ENCODE measurements at regions not wholly inside any gene's neighbourhood (a gene's known extent, or its start where the extent isn't known, plus 50 kb on each side); places are given as distances from the start of the nearest gene placed in this dataset.

DNA sequence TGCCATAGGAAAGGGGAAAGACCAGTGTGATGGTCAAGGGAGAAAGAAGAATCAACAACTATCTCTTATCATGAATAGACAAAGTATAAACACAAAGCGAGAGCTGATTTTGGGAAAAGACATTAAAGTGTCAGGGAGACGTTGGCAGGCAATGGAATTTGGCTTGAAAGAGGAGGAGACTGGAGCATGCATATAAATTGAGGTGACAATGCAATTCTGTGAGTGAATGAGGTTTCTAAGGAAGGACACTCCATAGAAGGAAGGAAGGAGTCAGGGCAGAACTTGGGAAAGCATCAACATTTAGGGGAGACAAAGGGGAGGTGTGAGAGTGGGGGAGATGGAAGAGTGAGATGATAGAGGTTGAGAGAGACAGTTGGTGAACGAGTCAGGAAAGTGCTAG is 543.0 kb upstream of the TBL1XR1 start:
- DNase-seq (ENCODE audit: low read depth) = no peak
- TF ChIP-seq, protein P1, sequence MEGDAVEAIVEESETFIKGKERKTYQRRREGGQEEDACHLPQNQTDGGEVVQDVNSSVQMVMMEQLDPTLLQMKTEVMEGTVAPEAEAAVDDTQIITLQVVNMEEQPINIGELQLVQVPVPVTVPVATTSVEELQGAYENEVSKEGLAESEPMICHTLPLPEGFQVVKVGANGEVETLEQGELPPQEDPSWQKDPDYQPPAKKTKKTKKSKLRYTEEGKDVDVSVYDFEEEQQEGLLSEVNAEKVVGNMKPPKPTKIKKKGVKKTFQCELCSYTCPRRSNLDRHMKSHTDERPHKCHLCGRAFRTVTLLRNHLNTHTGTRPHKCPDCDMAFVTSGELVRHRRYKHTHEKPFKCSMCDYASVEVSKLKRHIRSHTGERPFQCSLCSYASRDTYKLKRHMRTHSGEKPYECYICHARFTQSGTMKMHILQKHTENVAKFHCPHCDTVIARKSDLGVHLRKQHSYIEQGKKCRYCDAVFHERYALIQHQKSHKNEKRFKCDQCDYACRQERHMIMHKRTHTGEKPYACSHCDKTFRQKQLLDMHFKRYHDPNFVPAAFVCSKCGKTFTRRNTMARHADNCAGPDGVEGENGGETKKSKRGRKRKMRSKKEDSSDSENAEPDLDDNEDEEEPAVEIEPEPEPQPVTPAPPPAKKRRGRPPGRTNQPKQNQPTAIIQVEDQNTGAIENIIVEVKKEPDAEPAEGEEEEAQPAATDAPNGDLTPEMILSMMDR (IDR thresholded peaks at IDR 0.05; ENCODE audit: low read depth, low read length, missing control alignments) = no peak
- H3K4me3 ChIP-seq (ENCODE audit: low read depth, low read length) = no peak overlapping the region

DNA sequence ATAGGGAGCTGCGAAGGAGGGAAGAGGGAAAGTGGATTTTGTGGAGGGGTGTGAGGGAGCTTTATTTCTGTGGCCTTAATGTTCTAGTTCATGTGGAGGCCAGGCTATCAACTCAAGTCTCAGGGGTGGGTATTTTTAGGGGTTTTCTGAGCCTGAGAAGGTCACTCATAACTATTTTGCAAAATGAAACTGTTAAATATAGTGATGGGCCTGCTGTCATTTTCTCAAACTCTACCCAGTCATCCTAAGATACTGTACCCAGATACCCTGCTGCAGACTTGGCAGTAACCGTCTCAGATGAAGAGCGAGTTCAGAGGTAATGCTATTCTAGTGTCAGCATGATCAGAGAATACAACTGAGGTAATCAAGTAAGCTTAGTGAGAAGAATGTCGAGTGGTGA is 545.0 kb upstream of the TBL1XR1 start:
- TF ChIP-seq, protein P1 (IDR thresholded peaks at IDR 0.05; ENCODE audit: low read depth, low read length, missing control alignments) = no peak
- H3K4me3 ChIP-seq (ENCODE audit: low read depth, low read length) = no peak overlapping the region
- no peak for DNase-seq (ENCODE audit: low read depth)

DNA sequence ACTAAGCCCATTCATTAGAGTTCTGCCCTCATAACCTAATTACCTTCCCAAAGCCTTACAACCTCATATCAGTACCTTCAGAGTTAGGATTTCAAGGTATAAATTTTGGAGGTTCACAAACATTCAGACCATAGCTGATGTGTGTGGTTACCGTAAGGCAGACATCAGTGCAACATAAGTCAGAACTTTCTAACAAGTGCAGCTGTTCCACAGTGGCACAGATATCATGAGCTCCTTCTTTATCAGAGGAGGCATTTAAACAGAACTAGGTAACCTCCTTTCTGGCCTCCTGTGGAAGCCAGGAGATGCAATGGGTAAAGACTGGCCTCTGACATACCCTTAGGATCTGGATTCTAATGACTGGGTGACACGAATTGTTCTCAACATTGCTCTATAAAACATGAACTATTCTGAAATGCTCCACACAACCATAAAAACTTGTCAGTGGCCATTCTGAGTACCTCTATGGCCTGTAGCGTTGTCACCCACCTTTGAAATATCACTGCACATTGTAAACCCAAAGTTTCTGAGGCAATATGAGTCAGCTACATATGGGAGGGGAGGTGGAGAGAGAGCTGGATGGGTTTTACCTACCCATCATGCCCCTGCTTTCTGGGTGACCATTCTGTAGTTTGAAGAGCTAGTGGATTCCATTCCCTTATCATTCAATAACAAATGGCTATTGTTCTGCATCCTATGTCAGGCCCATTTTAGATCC is 546.0 kb upstream of the TBL1XR1 start:
- no peak overlapping the region for H3K4me3 ChIP-seq (ENCODE audit: low read depth, low read length)
- TF ChIP-seq, protein P1 (IDR thresholded peaks at IDR 0.05; ENCODE audit: low read depth, low read length, missing control alignments) = no peak

DNA sequence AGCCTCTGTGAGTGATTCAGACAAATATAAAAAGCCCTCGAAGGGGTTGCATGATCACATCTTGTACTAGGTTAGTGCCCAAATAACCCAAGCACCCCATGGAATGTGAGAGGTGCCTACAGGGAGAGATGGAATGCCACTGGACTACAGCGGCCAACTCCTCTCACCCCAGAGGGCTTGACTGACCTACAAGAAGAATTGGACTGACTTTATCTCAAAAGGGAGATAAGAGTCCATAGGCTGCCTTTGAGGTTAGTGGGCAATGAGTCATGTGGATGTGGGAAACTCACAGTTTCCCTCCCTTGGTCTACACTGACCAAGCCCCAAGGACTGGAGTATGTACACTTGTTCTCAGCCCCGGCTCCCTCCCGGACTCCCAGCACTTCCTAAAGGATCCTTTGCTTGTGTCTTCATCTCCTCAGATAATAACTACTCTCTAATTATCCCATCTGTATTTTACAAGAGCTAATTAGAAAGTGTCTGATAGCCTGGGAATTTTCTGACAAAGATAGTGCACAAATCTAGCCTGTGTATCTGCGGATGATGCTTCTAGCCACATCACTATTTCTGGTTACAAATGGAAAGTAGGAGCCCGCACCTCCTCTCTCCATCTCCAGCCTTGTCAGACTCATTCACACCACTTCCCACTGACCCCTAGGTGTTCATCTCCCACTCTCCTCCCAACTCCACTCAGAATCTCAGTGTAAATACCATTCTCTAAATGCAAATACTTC is 547.8 kb upstream of the TBL1XR1 start:
- TF ChIP-seq, protein P1 (IDR thresholded peaks at IDR 0.05; ENCODE audit: low read depth, low read length, missing control alignments) = no peak
- H3K4me3 ChIP-seq (ENCODE audit: low read depth, low read length) = no peak overlapping the region
- no peak for DNase-seq (ENCODE audit: low read depth)

More for the DNA sequence above, 546.0 kb upstream of the TBL1XR1 start:
- DNase-seq (ENCODE audit: low read depth) = no peak

DNA sequence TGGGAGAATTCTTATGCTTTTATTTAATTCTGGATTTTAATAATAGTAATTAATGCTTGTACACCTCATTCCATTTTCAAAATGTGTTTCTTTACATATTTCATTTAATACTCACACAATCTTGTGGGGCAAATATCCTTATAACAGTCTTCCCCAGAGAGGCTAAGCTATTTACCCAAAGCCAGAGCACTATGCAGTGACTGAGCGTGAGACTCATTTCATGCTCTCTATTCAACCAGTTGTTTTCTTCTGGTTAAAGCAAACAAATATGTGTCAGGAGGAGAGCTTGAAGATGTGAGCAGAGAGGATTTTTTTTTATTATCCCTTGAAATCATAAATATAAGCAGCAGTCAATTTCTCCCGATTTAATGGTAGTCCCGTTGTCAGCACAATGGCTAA is 548.3 kb upstream of the TBL1XR1 start:
- TF ChIP-seq, protein P1 (IDR thresholded peaks at IDR 0.05; ENCODE audit: low read depth, low read length, missing control alignments) = no peak
- no peak for DNase-seq (ENCODE audit: low read depth)
- H3K4me3 ChIP-seq (ENCODE audit: low read depth, low read length) = no peak overlapping the region

DNA sequence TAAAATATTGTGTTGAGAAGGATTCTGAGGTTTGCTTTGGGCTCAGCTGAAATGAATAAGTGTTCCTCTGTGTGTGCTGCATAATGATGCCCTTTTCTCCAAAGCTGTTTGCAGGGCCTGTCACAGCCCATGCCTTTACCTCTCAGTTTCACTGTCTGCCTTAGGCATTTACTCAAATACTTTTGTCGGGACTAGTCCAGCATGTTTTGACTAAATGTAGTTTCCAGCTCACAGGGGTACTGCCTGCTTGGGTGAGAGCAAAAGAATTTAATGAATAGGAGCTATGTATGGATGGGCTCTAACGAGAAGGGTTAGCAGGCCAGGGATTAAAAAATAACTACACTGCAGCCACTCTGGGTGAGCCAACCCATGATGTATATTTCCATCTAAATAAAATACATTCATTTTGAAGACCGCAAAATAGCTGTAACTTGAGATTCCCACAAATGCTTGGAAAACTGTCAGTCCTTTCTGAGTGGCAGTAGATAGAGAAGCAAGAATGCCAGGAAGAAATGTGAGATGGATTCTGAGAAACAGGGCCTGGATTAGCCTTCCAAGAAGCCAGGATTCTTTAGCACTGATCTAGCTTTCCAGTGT is 549.2 kb upstream of the TBL1XR1 start:
- TF ChIP-seq, protein P1 (IDR thresholded peaks at IDR 0.05; ENCODE audit: low read depth, low read length, missing control alignments) = no peak
- DNase-seq (ENCODE audit: low read depth) = no peak
- no peak overlapping the region for H3K4me3 ChIP-seq (ENCODE audit: low read depth, low read length)

All from GM12864 (cell line).